OCI-LY1 (cell line): ENCODE measurements at regions not wholly inside any gene's neighbourhood (a gene's known extent, or its start where the extent isn't known, plus 50 kb on each side); places are given as distances from the start of the nearest gene placed in this dataset.

ENCODE experiments used
- H2AFZ ChIP-seq: fragments of 200-600 bp; sonication (generic), shearing (Covaris generic); 2 replicates; pipeline ENCODE4 v1.6.0; 2014; ENCODE audit warnings: antibody characterized with exemption, mild to moderate bottlenecking, low read length
- H3F3A ChIP-seq: fragments of 200-600 bp; sonication (generic), shearing (Covaris generic); 2 replicates; pipeline ENCODE4 v1.6.0; 2014; ENCODE audit warnings: mild to moderate bottlenecking, antibody characterized with exemption, low read length, moderate library complexity; ENCODE audit not compliant: insufficient read depth
- H3K27ac ChIP-seq: fragments of 200-600 bp; sonication (generic); 2 replicates; pipeline ENCODE4 v1.5.1; 2014; ENCODE audit warnings: low read length, mixed run types, mild to moderate bottlenecking, low read depth; ENCODE audit not compliant: poor library complexity, severe bottlenecking
- H3K27me3 ChIP-seq: fragments of 200-600 bp; sonication (generic); 2 replicates; pipeline ENCODE4 v1.6.0; 2014; ENCODE audit warnings: antibody characterized with exemption, mild to moderate bottlenecking, low read length, moderate library complexity; ENCODE audit not compliant: insufficient read depth
- H3K36me3 ChIP-seq: fragments of 200-600 bp; sonication (generic); 2 replicates; pipeline ENCODE4 v1.6.1; 2014; ENCODE audit warnings: mild to moderate bottlenecking, antibody characterized with exemption, low read length, moderate library complexity, mixed read lengths; ENCODE audit not compliant: insufficient read depth
- H3K4me1 ChIP-seq: fragments of 200-600 bp; sonication (generic); 2 replicates; pipeline ENCODE4 v1.5.1; 2014; ENCODE audit warnings: mild to moderate bottlenecking, low read length, moderate library complexity; ENCODE audit not compliant: insufficient read depth, severe bottlenecking
- H3K4me2 ChIP-seq: fragments of 200-600 bp; sonication (generic), shearing (Covaris generic); 2 replicates; pipeline ENCODE4 v1.6.1; 2014; ENCODE audit warnings: low read length
- H3K4me3 ChIP-seq: fragments of 200-600 bp; sonication (generic); 2 replicates; pipeline ENCODE4 v1.5.1; 2014; ENCODE audit warnings: low read length, low read depth, mild to moderate bottlenecking, mixed read lengths; ENCODE audit not compliant: poor library complexity, severe bottlenecking
- H3K79me2 ChIP-seq: fragments of 200-600 bp; shearing (Covaris generic); 2 replicates; pipeline ENCODE4 v1.6.1; 2016; ENCODE audit warnings: mixed run types, low read length, mixed read lengths; ENCODE audit not compliant: insufficient read depth
- H3K9ac ChIP-seq: fragments of 200-600 bp; sonication (generic), shearing (Covaris generic); 2 replicates; pipeline ENCODE4 v1.6.1; 2014; ENCODE audit warnings: mild to moderate bottlenecking, low read length, mixed read lengths
- H3K9me2 ChIP-seq: fragments of 200-600 bp; sonication (generic), shearing (Covaris generic); 2 replicates; pipeline ENCODE4 v1.6.1; 2014; ENCODE audit warnings: low read depth, mild to moderate bottlenecking, low read length, mixed read lengths
- H3K9me3 ChIP-seq: fragments of 200-600 bp; shearing (Covaris generic); 2 replicates; pipeline ENCODE4 v1.6.1; 2014; ENCODE audit warnings: low read length, mixed read lengths
- H4K20me1 ChIP-seq: fragments of 200-600 bp; sonication (generic), shearing (Covaris generic); 2 replicates; pipeline ENCODE4 v1.6.0; 2016; ENCODE audit warnings: mild to moderate bottlenecking, low read length; ENCODE audit not compliant: insufficient read depth
- EZH2 ChIP-seq: fragments of 200-600 bp; sonication (generic), shearing (Covaris generic); IDR thresholded peaks from 2 replicates; pipeline ENCODE4 v1.8.0; 2017; ENCODE audit warnings: borderline replicate concordance, mixed run types, mild to moderate bottlenecking, antibody characterized with exemption, low read length, moderate library complexity, mixed read lengths
- TF ChIP-seq, protein P1 (sequence below): fragments of 200-600 bp; sonication (generic), shearing (Covaris generic); IDR thresholded peaks from 2 replicates; pipeline ENCODE4 v1.5.1; 2017; ENCODE audit warnings: mild to moderate bottlenecking, antibody characterized with exemption, low read length, moderate library complexity, mixed read lengths

DNA sequence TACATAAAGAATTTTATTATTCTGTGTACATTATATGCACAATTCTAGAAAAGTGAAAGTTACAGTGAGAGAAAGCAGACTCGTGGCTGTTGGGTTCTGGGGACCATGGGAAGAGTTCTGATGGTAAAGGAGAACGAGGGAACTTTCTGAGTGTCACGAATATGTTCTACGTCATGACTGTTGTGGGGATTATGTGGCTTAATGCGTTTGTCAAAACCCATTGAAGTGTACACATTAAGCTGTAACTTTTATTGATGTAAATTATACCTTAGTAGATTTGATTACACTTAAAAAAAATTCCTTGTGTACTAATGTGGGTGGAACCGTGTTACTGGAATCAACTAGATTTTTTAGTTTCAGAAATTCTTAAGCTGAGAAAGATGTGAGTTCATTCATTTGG is 426.1 kb downstream of the DSC3 start:
- Histone ChIP-seq H3K4me3 (no peak overlapping the region), H3K9me3 (no peaks in the 10 kb centered on the region), H2AFZ (no peak overlapping the region), H4K20me1 (no peaks in the 10 kb centered on the region), H3K4me2 (no peak overlapping the region), H3K9ac (no peak overlapping the region), H3K79me2 (no peaks in the 10 kb centered on the region), H3K4me1 (no peaks in the 10 kb centered on the region), H3K27me3 (no peaks in the 10 kb centered on the region), H3K27ac (no peak overlapping the region), H3K36me3 (no peaks in the 10 kb centered on the region), H3K9me2 (no peaks in the 10 kb centered on the region; the same call in 1 of the 2 replicates), H3F3A (no peaks in the 10 kb centered on the region)
- TF ChIP-seq, protein P1, sequence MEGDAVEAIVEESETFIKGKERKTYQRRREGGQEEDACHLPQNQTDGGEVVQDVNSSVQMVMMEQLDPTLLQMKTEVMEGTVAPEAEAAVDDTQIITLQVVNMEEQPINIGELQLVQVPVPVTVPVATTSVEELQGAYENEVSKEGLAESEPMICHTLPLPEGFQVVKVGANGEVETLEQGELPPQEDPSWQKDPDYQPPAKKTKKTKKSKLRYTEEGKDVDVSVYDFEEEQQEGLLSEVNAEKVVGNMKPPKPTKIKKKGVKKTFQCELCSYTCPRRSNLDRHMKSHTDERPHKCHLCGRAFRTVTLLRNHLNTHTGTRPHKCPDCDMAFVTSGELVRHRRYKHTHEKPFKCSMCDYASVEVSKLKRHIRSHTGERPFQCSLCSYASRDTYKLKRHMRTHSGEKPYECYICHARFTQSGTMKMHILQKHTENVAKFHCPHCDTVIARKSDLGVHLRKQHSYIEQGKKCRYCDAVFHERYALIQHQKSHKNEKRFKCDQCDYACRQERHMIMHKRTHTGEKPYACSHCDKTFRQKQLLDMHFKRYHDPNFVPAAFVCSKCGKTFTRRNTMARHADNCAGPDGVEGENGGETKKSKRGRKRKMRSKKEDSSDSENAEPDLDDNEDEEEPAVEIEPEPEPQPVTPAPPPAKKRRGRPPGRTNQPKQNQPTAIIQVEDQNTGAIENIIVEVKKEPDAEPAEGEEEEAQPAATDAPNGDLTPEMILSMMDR: no peak
- TF ChIP-seq EZH2: no peak

DNA sequence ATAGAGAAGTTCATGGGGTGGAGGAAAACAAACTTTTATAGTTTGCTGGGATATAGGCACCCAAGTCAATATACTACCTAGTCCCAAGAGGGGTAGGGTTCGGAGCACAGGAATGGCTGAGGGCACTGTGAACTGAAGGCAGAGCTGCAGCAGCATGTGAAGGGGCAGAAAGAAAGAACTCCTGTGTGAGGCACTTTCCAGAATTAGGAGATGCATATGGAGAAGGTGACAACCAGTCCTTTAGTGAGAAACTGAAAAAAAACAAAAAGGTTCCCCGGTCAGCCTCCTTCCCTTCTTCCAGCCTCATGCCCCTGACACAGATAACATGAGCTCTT is 429.1 kb downstream of the DSC3 start:
- Histone ChIP-seq H2AFZ (no peak overlapping the region), H3K9ac (no peak overlapping the region), H3K4me1 (no peaks in the 10 kb centered on the region), H3K4me2 (no peak overlapping the region), H3F3A (no peaks in the 10 kb centered on the region), H3K27ac (no peak overlapping the region), H3K79me2 (no peaks in the 10 kb centered on the region), H4K20me1 (no peaks in the 10 kb centered on the region), H3K27me3 (no peaks in the 10 kb centered on the region), H3K36me3 (no peaks in the 10 kb centered on the region), H3K4me3 (no peak overlapping the region), H3K9me3 (no peaks in the 10 kb centered on the region), H3K9me2 (no peaks in the 10 kb centered on the region)
- TF ChIP-seq, protein P1: no peak
- TF ChIP-seq EZH2: no peak

DNA sequence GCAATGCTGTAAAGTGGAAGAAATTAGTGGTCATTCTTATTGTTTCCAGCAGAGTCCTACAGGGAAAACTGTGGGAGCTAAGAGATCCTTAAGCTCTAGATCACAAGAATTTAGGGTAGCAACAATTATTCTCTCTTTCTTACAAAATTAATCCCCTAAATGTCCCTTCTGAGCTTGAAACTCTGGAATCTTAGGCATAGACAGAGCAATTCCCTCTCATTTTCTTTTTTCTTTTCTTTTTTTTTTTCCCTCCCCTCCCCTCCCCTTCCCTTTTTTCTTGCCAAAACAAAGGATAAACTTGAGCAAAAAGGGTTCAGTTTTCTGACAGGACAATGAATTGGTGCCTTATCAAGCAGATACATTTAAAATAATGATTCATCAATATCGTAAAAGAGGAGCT is 441.0 kb downstream of the DSC3 start:
- no peaks in the 10 kb centered on the region for H3K79me2 ChIP-seq
- no peak overlapping the region for H3K4me3 ChIP-seq
- H3K27ac ChIP-seq: no peak overlapping the region
- H3K4me2 ChIP-seq: no peak overlapping the region
- H3F3A ChIP-seq: no peaks in the 10 kb centered on the region
- H3K36me3 ChIP-seq: no peaks in the 10 kb centered on the region
- no peak overlapping the region for H2AFZ ChIP-seq
- H3K27me3 ChIP-seq: no peaks in the 10 kb centered on the region
- no peaks in the 10 kb centered on the region for H3K4me1 ChIP-seq
- H4K20me1 ChIP-seq: no peaks in the 10 kb centered on the region
- TF ChIP-seq, protein P1: no peak
- no peak for TF ChIP-seq EZH2
- H3K9ac ChIP-seq: no peak overlapping the region
- H3K9me2 ChIP-seq: no peaks in the 10 kb centered on the region
- H3K9me3 ChIP-seq: no peaks in the 10 kb centered on the region
